GM23338 (cell line): ENCODE measurements at regions not wholly inside any gene's neighbourhood (a gene's known extent, or its start where the extent isn't known, plus 50 kb on each side); places are given as distances from the start of the nearest gene placed in this dataset.

Experiments used
- ATAC-seq: fragments of 200-7000 bp; cut with Tn5 transposase; 3 replicates; pipeline ENCODE4 v1.9.1; 2020
- DNase-seq: peaks from one replicate; pipeline ENCODE4 v3.0.0-alpha.2; 2015; ENCODE audit warnings: low spot score
- H2AFZ ChIP-seq: fragments of 200-600 bp; sonication (generic); 2 replicates; pipeline ENCODE4 v1.8.0; 2016; ENCODE audit warnings: antibody characterized with exemption, mild to moderate bottlenecking, moderate library complexity
- H3F3A ChIP-seq: fragments of 200-600 bp; sonication (generic); replicated peaks from 2 replicates; pipeline ENCODE4 v1.8.0; 2017; ENCODE audit warnings: antibody characterized with exemption, mixed run types, low read depth
- H3K27ac ChIP-seq: fragments of 200-600 bp; sonication (generic); 2 replicates; pipeline ENCODE4 v1.6.1; 2016; ENCODE audit warnings: low read depth
- H3K27me3 ChIP-seq: fragments of 200-600 bp; sonication (generic); 2 replicates; pipeline ENCODE4 v1.8.0; 2016; ENCODE audit warnings: mild to moderate bottlenecking, mixed run types, moderate library complexity; ENCODE audit not compliant: insufficient read depth
- H3K36me3 ChIP-seq: fragments of 200-600 bp; sonication (generic); 2 replicates; pipeline ENCODE4 v1.8.0; 2016; ENCODE audit warnings: mild to moderate bottlenecking; ENCODE audit not compliant: insufficient read depth
- H3K4me1 ChIP-seq: fragments of 200-600 bp; sonication (generic); 2 replicates; pipeline ENCODE4 v1.8.0; 2016; ENCODE audit warnings: mild to moderate bottlenecking, moderate library complexity; ENCODE audit not compliant: insufficient read depth
- H3K4me2 ChIP-seq: fragments of 200-600 bp; sonication (generic); 2 replicates; pipeline ENCODE4 v1.7.1; 2017; ENCODE audit warnings: mixed run types
- H3K4me3 ChIP-seq: fragments of 200-600 bp; sonication (generic); 2 replicates; pipeline ENCODE4 v1.6.1; 2016; ENCODE audit warnings: mixed run types
- H3K79me2 ChIP-seq: fragments of 200-600 bp; sonication (generic); replicated peaks from 2 replicates; pipeline ENCODE4 v1.8.0; 2017; ENCODE audit warnings: mild to moderate bottlenecking; ENCODE audit not compliant: insufficient read depth
- H3K9me2 ChIP-seq: fragments of 200-600 bp; sonication (generic); 2 replicates; pipeline ENCODE4 v1.8.0; 2017; ENCODE audit not compliant: insufficient read depth
- H4K20me1 ChIP-seq: fragments of 200-600 bp; sonication (generic); replicated peaks from 2 replicates; pipeline ENCODE4 v1.8.0; 2017; ENCODE audit warnings: mild to moderate bottlenecking; ENCODE audit not compliant: insufficient read depth
- H3K27ac Mint-ChIP-seq: 2 replicates; pipeline ENCODE4 v1.8.0; 2020; ENCODE audit warnings: inconsistent platforms, mild to moderate bottlenecking, moderate library complexity, mixed read lengths
- H3K27me3 Mint-ChIP-seq: 3 replicates; pipeline ENCODE4 v1.8.0; 2022; ENCODE audit warnings: low read depth, mild to moderate bottlenecking, moderate library complexity, mixed read lengths, inconsistent platforms; ENCODE audit not compliant: insufficient read depth, poor library complexity
- H3K36me3 Mint-ChIP-seq: 3 replicates; pipeline ENCODE4 v1.8.0; 2021; ENCODE audit warnings: low read depth, mild to moderate bottlenecking, inconsistent platforms, moderate library complexity, mixed read lengths
- H3K4me1 Mint-ChIP-seq: 3 replicates; pipeline ENCODE4 v1.8.0; 2020; ENCODE audit warnings: mild to moderate bottlenecking, inconsistent platforms, mixed read lengths
- H3K4me3 Mint-ChIP-seq: 3 replicates; pipeline ENCODE4 v1.8.0; 2021; ENCODE audit warnings: moderate library complexity, mild to moderate bottlenecking, inconsistent platforms, mixed read lengths
- H3K9me3 Mint-ChIP-seq: 3 replicates; pipeline ENCODE4 v1.8.0; 2020; ENCODE audit warnings: moderate library complexity, mild to moderate bottlenecking, inconsistent platforms, mixed read lengths
- CREB1 ChIP-seq: fragments of 250-450 bp; sonication (Bioruptor Pico); IDR thresholded peaks from 2 replicates; pipeline ENCODE4 v1.5.0; 2020; ENCODE audit warnings: low read depth, mild to moderate bottlenecking, moderate library complexity
- EZH2 ChIP-seq: fragments of 200-600 bp; sonication (generic); IDR thresholded peaks from one replicate; pipeline ENCODE4 v1.8.0; 2017; ENCODE audit warnings: antibody characterized with exemption, mild to moderate bottlenecking, low read depth; ENCODE audit not compliant: unreplicated experiment
- EZH2phosphoT487 ChIP-seq: fragments of 200-600 bp; sonication (generic); IDR thresholded peaks from one replicate; pipeline ENCODE4 v1.8.1; 2018; ENCODE audit warnings: antibody characterized with exemption; ENCODE audit not compliant: unreplicated experiment
- JUNB ChIP-seq: IDR thresholded peaks from one replicate; pipeline ENCODE4 v1.6.1; 2016; ENCODE audit warnings: antibody characterized with exemption; ENCODE audit not compliant: unreplicated experiment
- NANOG ChIP-seq: IDR thresholded peaks from 2 replicates; pipeline ENCODE4 v1.6.1; 2016; ENCODE audit warnings: antibody characterized with exemption, borderline replicate concordance
- POLR2AphosphoS5 ChIP-seq: IDR thresholded peaks from 2 replicates; pipeline ENCODE4 v1.6.1; 2016; ENCODE audit warnings: antibody characterized with exemption, low read depth
- STAT1 ChIP-seq: IDR thresholded peaks from one replicate; pipeline ENCODE4 v1.6.1; 2016; ENCODE audit warnings: antibody characterized with exemption; ENCODE audit not compliant: unreplicated experiment
- ZNF114 ChIP-seq: fragments of 250-450 bp; sonication (Bioruptor Pico); IDR thresholded peaks from 2 replicates; pipeline ENCODE4 v1.5.0; 2020; ENCODE audit warnings: mild to moderate bottlenecking, moderate library complexity
- TF ChIP-seq, protein P1 (sequence below), 2 experiments: fragments of 200-600 bp in 1 of 2; sonication (generic) in 1 of 2; conservative IDR thresholded peaks; 2 replicates each; pipeline versions ENCODE4 v1.5.1 to v1.6.1; 2016 to 2017; ENCODE audit warnings: antibody characterized with exemption in 2 of 2, low read depth in 2 of 2, mild to moderate bottlenecking in 2 of 2, moderate library complexity in 1 of 2
- TF ChIP-seq, protein P2 (sequence below): IDR thresholded peaks from 2 replicates; pipeline ENCODE4 v1.6.1; 2016; ENCODE audit warnings: antibody characterized with exemption
- TF ChIP-seq, protein P3 (sequence below): IDR thresholded peaks from one replicate; pipeline ENCODE4 v1.6.1; 2018; ENCODE audit warnings: antibody characterized with exemption; ENCODE audit not compliant: unreplicated experiment

DNA sequence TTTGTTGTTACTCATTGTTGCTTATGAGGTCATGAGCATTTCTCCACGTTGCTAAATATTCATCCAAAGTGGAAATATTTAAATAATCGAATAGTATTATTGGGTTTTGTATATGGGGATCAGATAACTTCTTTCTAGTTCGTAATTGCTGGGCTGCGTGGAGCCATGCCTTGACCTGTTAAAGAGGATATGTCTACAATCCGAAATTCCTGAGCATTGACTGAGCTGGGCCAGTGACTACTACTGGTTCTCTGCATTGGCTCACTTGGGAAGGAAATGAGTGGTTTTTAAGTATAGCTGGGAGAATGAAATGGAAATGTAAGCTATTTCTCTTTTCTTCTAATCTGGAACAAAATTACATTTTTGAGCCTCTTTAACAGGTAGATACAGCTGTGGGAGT lies 163.2 kb downstream of the RPL10L start (continued):
- TF ChIP-seq EZH2 = no peak

DNA sequence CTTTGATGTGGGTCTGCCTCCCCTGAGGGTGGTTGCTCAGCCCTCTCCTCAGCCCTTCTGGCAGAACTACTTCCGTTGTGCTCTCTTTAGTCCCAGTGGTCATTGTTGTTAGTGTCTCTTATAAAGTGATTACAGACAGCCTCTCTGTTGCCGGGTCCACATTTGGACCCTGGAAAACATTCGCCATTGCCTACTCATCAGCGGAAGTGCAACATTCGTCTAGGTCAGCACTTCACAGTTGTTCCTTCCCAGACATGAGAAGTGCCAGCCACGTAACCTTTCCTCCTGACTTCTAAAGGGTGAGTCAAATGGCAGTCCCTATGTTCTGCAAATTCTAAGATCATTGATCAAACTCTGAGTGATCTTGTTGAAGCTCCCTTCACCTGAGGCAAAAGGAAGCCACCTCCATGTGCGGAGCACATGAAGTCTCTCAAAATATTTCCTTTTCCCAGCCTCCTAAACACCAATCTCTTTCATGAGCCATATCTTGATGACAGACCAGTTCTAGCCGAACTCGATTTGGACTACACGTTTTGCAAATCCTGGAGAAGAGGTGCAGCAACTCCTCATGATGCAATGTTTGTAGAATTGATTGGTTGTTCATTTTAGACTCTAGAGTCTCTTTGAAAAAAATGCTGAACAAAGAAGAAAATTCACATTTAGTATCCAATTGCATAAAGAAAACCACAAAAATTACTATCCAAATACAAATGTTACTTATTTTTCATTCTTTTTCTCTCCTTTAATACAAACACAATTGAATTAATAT lies 163.8 kb downstream of the RPL10L start:
- H3F3A ChIP-seq = no peaks in the 10 kb centered on the region

More for the DNA sequence above, 163.8 kb downstream of the RPL10L start:
- Mint-ChIP-seq H3K4me1 (peaks cover 6% of the 10 kb centered on the region; the same call in 2 of the 3 replicates), H3K27ac (no peak overlapping the region), H3K27me3 (no peaks in the 10 kb centered on the region), H3K4me3 (no peak overlapping the region), H3K9me3 (no peaks in the 10 kb centered on the region), H3K36me3 (no peaks in the 10 kb centered on the region)
- no peak overlapping the region for H3K4me2 ChIP-seq
- no peaks in the 10 kb centered on the region for H4K20me1 ChIP-seq
- ATAC-seq (no peak; the same call in 2 of the 3 replicates), DNase-seq (peak; percentile 1)
- no peak overlapping the region for H3K27ac ChIP-seq
- no peaks in the 10 kb centered on the region for H3K4me1 ChIP-seq
- no peaks in the 10 kb centered on the region for H3K79me2 ChIP-seq
- H3K36me3 ChIP-seq = no peaks in the 10 kb centered on the region
- no peak overlapping the region for H3K4me3 ChIP-seq
- no peaks in the 10 kb centered on the region for H3K27me3 ChIP-seq
- H2AFZ ChIP-seq = peak overlapping the region; percentile 57; the same call in 1 of the 2 replicates
- H3K9me2 ChIP-seq = no peaks in the 10 kb centered on the region
- TF ChIP-seq, protein P1, sequence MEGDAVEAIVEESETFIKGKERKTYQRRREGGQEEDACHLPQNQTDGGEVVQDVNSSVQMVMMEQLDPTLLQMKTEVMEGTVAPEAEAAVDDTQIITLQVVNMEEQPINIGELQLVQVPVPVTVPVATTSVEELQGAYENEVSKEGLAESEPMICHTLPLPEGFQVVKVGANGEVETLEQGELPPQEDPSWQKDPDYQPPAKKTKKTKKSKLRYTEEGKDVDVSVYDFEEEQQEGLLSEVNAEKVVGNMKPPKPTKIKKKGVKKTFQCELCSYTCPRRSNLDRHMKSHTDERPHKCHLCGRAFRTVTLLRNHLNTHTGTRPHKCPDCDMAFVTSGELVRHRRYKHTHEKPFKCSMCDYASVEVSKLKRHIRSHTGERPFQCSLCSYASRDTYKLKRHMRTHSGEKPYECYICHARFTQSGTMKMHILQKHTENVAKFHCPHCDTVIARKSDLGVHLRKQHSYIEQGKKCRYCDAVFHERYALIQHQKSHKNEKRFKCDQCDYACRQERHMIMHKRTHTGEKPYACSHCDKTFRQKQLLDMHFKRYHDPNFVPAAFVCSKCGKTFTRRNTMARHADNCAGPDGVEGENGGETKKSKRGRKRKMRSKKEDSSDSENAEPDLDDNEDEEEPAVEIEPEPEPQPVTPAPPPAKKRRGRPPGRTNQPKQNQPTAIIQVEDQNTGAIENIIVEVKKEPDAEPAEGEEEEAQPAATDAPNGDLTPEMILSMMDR (conservative IDR thresholded peaks at IDR 0.05; ENCODE audit: low read depth in 2 of 2) = no peak
- TF ChIP-seq, protein P2, sequence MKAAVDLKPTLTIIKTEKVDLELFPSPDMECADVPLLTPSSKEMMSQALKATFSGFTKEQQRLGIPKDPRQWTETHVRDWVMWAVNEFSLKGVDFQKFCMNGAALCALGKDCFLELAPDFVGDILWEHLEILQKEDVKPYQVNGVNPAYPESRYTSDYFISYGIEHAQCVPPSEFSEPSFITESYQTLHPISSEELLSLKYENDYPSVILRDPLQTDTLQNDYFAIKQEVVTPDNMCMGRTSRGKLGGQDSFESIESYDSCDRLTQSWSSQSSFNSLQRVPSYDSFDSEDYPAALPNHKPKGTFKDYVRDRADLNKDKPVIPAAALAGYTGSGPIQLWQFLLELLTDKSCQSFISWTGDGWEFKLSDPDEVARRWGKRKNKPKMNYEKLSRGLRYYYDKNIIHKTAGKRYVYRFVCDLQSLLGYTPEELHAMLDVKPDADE = no peak
- TF ChIP-seq, protein P3, sequence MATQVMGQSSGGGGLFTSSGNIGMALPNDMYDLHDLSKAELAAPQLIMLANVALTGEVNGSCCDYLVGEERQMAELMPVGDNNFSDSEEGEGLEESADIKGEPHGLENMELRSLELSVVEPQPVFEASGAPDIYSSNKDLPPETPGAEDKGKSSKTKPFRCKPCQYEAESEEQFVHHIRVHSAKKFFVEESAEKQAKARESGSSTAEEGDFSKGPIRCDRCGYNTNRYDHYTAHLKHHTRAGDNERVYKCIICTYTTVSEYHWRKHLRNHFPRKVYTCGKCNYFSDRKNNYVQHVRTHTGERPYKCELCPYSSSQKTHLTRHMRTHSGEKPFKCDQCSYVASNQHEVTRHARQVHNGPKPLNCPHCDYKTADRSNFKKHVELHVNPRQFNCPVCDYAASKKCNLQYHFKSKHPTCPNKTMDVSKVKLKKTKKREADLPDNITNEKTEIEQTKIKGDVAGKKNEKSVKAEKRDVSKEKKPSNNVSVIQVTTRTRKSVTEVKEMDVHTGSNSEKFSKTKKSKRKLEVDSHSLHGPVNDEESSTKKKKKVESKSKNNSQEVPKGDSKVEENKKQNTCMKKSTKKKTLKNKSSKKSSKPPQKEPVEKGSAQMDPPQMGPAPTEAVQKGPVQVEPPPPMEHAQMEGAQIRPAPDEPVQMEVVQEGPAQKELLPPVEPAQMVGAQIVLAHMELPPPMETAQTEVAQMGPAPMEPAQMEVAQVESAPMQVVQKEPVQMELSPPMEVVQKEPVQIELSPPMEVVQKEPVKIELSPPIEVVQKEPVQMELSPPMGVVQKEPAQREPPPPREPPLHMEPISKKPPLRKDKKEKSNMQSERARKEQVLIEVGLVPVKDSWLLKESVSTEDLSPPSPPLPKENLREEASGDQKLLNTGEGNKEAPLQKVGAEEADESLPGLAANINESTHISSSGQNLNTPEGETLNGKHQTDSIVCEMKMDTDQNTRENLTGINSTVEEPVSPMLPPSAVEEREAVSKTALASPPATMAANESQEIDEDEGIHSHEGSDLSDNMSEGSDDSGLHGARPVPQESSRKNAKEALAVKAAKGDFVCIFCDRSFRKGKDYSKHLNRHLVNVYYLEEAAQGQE = no peak
- no peak for TF ChIP-seq EZH2phosphoT487
- no peak for TF ChIP-seq STAT1
- TF ChIP-seq EZH2 = no peak
- no peak for TF ChIP-seq JUNB
- TF ChIP-seq CREB1 = no peak
- no peak for TF ChIP-seq NANOG
- TF ChIP-seq ZNF114 (CRISPR knock-in tag) = no peak
- no peak for TF ChIP-seq POLR2AphosphoS5
